ENCODE measurements at regions not wholly inside any gene's neighbourhood (a gene's known extent, or its start where the extent isn't known, plus 50 kb on each side); places are given as distances from the start of the nearest gene placed in this dataset.
"Not testable (repeated sequence)": the region's sequence is repeated elsewhere in the genome, so short reads cannot be mapped to it uniquely, and the experiment has no call there.

DNA sequence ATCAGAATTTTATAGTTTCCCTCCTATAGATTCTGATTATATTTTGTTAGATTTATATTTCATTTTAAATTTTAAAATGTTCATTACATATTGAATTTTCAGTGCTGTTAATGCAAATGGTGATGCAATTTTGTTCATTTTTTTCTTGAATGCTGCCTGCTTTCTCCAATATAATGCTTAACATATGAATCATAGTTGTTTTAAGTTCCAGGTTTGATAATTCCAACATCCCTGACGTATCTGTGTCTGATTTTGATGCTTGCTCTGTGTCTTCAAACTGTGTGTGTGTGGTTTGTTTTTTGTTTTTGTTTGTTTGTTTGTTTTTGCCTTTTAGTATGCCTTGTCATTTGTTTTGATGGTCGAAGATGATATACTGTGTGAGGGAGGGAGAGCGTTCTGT, 134.7 kb upstream of the ELAC2 start:
- Mint-ChIP-seq H3K4me3 (no peak overlapping the region), H3K36me3 (ENCODE audit: low read depth) (peaks cover 6% of the 10 kb centered on the region), H3K27ac (ENCODE audit: unreplicated experiment) (peak overlapping the region; percentile 52), H3K9me3 (peaks cover 3% of the 10 kb centered on the region), H3K27me3 (ENCODE audit: low read depth) (no peaks in the 10 kb centered on the region), H3K4me1 (peaks cover 8% of the 10 kb centered on the region)
- no peak for DNase-seq (ENCODE audit: low read depth, low spot score)
- TF ChIP-seq, protein P1, sequence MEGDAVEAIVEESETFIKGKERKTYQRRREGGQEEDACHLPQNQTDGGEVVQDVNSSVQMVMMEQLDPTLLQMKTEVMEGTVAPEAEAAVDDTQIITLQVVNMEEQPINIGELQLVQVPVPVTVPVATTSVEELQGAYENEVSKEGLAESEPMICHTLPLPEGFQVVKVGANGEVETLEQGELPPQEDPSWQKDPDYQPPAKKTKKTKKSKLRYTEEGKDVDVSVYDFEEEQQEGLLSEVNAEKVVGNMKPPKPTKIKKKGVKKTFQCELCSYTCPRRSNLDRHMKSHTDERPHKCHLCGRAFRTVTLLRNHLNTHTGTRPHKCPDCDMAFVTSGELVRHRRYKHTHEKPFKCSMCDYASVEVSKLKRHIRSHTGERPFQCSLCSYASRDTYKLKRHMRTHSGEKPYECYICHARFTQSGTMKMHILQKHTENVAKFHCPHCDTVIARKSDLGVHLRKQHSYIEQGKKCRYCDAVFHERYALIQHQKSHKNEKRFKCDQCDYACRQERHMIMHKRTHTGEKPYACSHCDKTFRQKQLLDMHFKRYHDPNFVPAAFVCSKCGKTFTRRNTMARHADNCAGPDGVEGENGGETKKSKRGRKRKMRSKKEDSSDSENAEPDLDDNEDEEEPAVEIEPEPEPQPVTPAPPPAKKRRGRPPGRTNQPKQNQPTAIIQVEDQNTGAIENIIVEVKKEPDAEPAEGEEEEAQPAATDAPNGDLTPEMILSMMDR (conservative IDR thresholded peaks at IDR 0.05), result no peak

DNA sequence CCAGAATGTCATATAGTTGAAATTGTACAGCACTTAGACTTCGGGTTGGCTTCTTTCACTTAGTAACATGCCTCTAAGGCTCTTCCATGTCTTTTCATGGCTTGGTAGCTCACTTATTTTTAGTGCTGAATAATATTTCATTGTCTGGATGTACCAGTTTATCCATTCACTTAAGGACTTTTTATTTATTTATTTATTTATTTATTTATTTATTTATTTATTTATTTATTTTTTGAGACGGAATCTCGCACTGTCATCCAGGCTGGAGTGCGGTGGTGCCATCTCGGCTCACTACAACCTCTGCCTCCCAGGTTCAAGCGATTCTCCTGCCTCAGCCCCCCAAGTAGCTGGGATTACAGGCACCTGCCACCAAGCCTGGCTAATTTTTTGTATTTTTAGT, 132.9 kb upstream of the ELAC2 start:
- not testable (repeated sequence) for DNase-seq (ENCODE audit: low read depth, low spot score); H3K4me3 Mint-ChIP-seq; H3K27me3 Mint-ChIP-seq (ENCODE audit: low read depth); H3K4me1 Mint-ChIP-seq; H3K9me3 Mint-ChIP-seq; H3K36me3 Mint-ChIP-seq (ENCODE audit: low read depth); H3K27ac Mint-ChIP-seq (ENCODE audit: unreplicated experiment)

DNA sequence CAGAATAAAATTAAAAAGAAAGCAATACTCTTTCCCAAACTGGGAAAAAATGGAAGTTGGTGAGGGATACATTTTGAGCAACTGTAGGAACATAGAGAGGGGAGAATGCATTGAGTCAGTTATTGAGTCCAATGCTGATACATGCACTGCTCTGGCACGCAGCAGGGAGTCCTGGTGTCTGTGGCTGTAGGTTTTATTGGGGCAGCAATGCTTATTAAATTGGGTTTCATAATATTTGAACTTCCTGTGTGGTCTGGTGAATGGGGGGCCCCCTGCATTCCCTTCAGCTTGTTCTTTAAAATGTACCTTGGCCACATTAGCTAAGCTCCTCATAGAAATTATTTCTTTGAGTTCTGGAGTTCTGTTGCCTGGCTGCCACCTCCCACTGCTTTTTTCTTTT, 125.2 kb upstream of the ELAC2 start:
- no peak overlapping the region for H3K4me3 Mint-ChIP-seq
- H3K36me3 Mint-ChIP-seq (ENCODE audit: low read depth), result peaks cover 19% of the 10 kb centered on the region
- no peaks in the 10 kb centered on the region for H3K27me3 Mint-ChIP-seq (ENCODE audit: low read depth)
- peaks cover 13% of the 10 kb centered on the region for H3K9me3 Mint-ChIP-seq
- TF ChIP-seq, protein P1 (conservative IDR thresholded peaks at IDR 0.05), result no peak
- no peak for DNase-seq (ENCODE audit: low read depth, low spot score)
- peaks cover 36% of the 10 kb centered on the region for H3K4me1 Mint-ChIP-seq
- no peak overlapping the region for H3K27ac Mint-ChIP-seq (ENCODE audit: unreplicated experiment)

DNA sequence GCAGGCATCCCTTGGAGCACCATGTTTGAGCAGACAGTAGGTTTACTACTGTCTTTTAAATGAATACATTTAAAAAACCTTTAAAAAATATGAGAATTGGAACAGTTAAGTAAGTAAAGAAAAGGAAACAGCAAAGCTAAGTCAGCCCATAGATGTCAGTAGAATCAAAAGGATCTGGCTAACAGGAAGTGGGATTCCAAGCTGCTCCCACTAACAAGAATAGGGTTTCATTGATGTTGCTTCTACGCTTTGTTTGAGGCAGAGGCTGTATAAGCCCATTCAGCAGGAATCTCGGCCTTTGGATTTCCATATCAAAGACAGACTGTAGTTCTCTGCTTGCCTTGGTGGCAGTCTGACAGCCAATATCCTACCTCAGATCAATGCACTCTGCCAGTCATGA, 122.9 kb upstream of the ELAC2 start:
- DNase-seq (ENCODE audit: low read depth, low spot score), result peak; percentile 31

DNA sequence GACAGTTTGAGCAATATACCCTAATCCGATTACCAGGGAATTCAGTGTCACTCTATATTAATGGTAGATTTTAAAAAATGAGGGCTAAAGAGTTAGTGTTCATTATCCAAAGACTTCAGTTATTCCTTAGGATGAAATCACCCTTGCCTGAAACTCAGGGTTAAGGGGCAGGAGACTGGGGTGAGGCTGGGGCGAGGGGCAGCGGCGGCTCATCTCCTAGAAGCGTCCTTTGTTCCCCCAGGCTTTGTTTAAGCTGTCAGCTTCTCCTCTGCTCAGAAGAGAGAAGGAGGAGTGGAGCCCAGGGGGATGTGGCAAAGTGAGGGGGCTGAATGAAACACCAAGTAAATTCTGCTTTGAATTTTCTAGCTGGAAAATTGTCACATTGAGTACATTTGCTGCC, 117.7 kb upstream of the ELAC2 start:
- TF ChIP-seq, protein P1 (conservative IDR thresholded peaks at IDR 0.05), result no peak
- peaks cover 18% of the 10 kb centered on the region for H3K36me3 Mint-ChIP-seq (ENCODE audit: low read depth)
- peak overlapping the region; percentile 40 for H3K4me3 Mint-ChIP-seq
- peak overlapping the region; percentile 87 for H3K27ac Mint-ChIP-seq (ENCODE audit: unreplicated experiment)
- no peaks in the 10 kb centered on the region for H3K27me3 Mint-ChIP-seq (ENCODE audit: low read depth)
- peaks cover 49% of the 10 kb centered on the region for H3K4me1 Mint-ChIP-seq
- peak; percentile 26 for DNase-seq (ENCODE audit: low read depth, low spot score)
- H3K9me3 Mint-ChIP-seq, result peaks cover 10% of the 10 kb centered on the region

More for the DNA sequence above, 122.9 kb upstream of the ELAC2 start:
- Mint-ChIP-seq H3K4me1 (peaks cover 45% of the 10 kb centered on the region), H3K27ac (ENCODE audit: unreplicated experiment) (peak overlapping the region; percentile 93), H3K27me3 (ENCODE audit: low read depth) (no peaks in the 10 kb centered on the region), H3K4me3 (peak overlapping the region; percentile 80), H3K36me3 (ENCODE audit: low read depth) (peaks cover 24% of the 10 kb centered on the region), H3K9me3 (peaks cover 16% of the 10 kb centered on the region)
- TF ChIP-seq, protein P1 (conservative IDR thresholded peaks at IDR 0.05), result no peak

DNA sequence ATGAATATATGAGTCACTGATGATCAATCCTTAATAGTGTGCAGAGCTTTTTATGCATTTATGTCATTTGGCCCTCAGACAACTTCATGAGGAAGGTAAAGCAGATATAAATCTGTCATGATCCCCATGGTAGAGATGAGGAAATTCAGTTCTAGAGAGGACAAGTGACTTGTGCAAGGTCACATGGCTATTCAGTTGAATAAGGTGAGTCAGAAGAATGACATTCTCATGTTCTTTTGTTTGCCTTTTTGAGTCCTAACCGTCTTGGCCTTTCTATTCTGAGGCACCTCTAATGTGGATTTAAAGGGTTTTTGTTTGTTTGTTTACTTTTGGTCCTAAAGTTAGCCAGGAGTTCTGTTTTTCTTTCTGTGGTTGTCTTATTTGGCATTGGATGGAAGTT, 116.2 kb upstream of the ELAC2 start:
- Mint-ChIP-seq H3K36me3 (ENCODE audit: low read depth) (peaks cover 9% of the 10 kb centered on the region), H3K27ac (ENCODE audit: unreplicated experiment) (peak overlapping the region; percentile 32), H3K4me3 (no peak overlapping the region), H3K9me3 (peaks cover 6% of the 10 kb centered on the region), H3K4me1 (peaks cover 44% of the 10 kb centered on the region), H3K27me3 (ENCODE audit: low read depth) (no peaks in the 10 kb centered on the region)
- no peak for DNase-seq (ENCODE audit: low read depth, low spot score)
- TF ChIP-seq, protein P1 (conservative IDR thresholded peaks at IDR 0.05), result no peak
